SK-N-MC (cell line): ENCODE measurements at regions not wholly inside any gene's neighbourhood (a gene's known extent, or its start where the extent isn't known, plus 50 kb on each side); places are given as distances from the start of the nearest gene placed in this dataset.

Source experiments
- EZH2 ChIP-seq: fragments of 200-600 bp; sonication (generic); IDR thresholded peaks from one replicate; pipeline ENCODE4 v1.6.1; 2017; ENCODE audit warnings: antibody characterized with exemption
- FOXP2 ChIP-seq: optimal IDR thresholded peaks from 2 replicates; pipeline ENCODE3; 2011; ENCODE audit warnings: mild to moderate bottlenecking, moderate library complexity; ENCODE audit not compliant: insufficient read depth; ENCODE audit errors: extremely low read length, control extremely low read depth
- POLR2AphosphoS5 ChIP-seq: IDR thresholded peaks from 2 replicates; pipeline ENCODE4 v1.6.1; 2012; ENCODE audit warnings: mild to moderate bottlenecking, low read depth, low read length, borderline replicate concordance

- no peak for TF ChIP-seq EZH2
- no peak for TF ChIP-seq POLR2AphosphoS5
- no peak for TF ChIP-seq FOXP2
Observed at GRCh38 chr7:82507365-82507975, 63.9 kb upstream of the CACNA2D1 start.
